ENCODE measurements at regions not wholly inside any gene's neighbourhood (a gene's known extent, or its start where the extent isn't known, plus 50 kb on each side); places are given as distances from the start of the nearest gene placed in this dataset.

- TF ChIP-seq NKRF (conservative IDR thresholded peaks at IDR 0.05) (no peak), ZSCAN29 (IDR thresholded peaks at IDR 0.05) (no peak), USF2 (IDR thresholded peaks at IDR 0.05; ENCODE audit: borderline replicate concordance, low read depth, low read length) (no peak), ZZZ3 (IDR thresholded peaks at IDR 0.05; ENCODE audit: control insufficient read depth, insufficient read length, low read depth) (no peak), CUX1 (IDR thresholded peaks at IDR 0.05; ENCODE audit: insufficient replicate concordance, low read depth, low read length) (no peak), NRF1 (conservative IDR thresholded peaks at IDR 0.05; ENCODE audit: low read depth, low read length) (no peak), CBFB (IDR thresholded peaks at IDR 0.05; ENCODE audit: low read depth) (no peak), EED (IDR thresholded peaks at IDR 0.05; ENCODE audit: low read depth) (no peak), REST (IDR thresholded peaks at IDR 0.05; ENCODE audit: low read depth, low read length) (no peak), BCLAF1 (IDR thresholded peaks at IDR 0.05) (no peak), HCFC1 (IDR thresholded peaks at IDR 0.05; ENCODE audit: low read length) (no peak)
Measured at GRCh38 chr1:199832451-199832850, 195.1 kb upstream of the NR5A2 start (continued).
